ENCODE measurements at regions not wholly inside any gene's neighbourhood (a gene's known extent, or its start where the extent isn't known, plus 50 kb on each side); places are given as distances from the start of the nearest gene placed in this dataset.
"Not testable (repeated sequence)": the region's sequence is repeated elsewhere in the genome, so short reads cannot be mapped to it uniquely, and the experiment has no call there.

DNA sequence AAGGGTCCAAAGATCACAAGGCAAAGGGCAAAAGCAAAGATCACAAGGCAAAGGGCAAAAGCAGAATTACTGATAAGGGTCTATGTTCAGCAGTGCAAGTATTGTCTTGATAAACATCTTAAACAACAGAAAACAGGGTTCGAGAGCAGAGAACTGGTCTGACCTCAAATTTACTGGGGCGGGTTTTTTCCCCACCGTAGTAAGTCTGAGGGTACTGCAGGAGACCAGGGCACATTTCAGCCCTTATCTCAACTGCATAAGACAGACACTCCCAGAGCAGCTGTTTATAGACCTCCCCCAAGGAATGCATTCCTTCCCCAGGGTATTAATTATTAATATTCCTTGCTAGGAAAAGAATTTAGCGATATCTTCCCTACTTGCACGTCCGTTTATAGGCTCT lies 61.3 kb downstream of the ZNF860 start:
- not testable (repeated sequence) for DNase-seq (ENCODE audit: low spot score)

DNA sequence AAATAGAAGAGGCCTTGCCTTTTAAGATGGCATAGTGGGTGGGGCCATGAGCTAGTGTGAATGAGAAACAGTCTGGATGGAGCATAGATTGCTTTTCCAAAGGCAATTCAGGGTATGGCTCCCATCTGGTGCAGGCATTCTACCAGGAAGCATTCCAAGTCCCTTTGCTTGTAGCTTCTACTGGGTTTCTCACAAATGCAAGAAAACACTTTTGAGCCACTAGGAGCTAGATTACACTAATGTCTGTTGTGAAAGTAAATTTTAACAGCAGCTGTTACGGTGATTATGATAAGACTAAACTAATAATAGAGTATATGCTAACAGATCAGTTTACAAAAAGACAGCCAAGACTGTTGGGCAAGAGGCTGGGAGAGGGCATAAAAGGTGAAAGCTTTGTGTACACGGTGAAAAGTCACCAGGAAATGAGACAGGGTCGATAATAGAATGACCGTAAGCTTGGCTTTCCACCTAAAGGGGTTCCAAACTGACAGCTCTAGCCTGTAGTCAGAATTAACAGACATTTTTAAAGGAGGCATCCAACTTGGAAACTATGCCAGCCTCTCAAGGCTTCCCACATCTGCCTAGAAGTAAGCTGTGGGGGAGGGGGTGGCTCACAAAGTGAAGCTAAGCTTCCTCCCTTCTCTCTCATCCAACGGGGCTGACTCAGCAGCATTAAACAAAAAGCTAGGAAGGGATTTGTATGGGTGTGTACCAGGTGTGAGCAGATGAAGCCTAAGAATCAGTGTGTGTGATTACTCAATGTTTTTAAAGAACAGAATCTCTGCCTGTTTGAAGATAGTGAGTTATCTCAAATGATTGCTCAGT lies 61.1 kb upstream of the GPD1L start:
- DNase-seq (ENCODE audit: low spot score), result peak; percentile 45

GRCh38 chr3:32046102-32046501 lies 60.3 kb upstream of the GPD1L start:
- no peak for DNase-seq (ENCODE audit: low spot score)

DNA sequence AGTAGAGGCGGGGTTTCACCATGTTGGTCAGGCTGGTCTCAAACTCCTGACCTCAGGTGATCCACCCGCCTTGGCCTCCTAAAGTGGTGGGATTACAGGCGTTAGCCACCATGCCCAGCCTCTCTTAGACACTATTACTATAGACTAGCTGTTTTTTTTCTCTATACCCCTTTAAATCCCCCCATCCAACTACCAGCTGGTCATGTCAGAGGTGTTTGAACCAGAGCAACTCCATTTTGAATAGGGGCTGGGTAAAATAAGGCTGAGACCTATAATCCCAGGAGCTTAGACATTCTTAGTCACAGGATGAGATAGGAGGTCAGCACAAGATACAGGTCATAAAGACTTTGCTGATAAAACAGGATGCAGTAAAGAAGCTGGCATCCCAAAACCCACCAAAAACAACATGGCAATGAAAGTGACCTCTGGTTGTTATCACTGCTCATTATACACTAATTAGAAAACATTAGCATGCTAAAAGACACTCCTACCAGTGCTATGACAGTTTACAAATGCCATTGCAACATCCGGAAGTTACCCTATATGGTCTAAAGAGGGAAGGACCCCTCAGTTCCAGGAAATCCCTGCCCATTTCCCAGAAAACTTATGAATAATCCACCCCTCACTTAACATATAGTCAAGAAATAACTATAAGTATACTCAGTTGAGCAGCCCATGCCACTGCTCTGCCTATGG lies 57.8 kb upstream of the GPD1L start:
- no peak for DNase-seq (ENCODE audit: low spot score)

DNA sequence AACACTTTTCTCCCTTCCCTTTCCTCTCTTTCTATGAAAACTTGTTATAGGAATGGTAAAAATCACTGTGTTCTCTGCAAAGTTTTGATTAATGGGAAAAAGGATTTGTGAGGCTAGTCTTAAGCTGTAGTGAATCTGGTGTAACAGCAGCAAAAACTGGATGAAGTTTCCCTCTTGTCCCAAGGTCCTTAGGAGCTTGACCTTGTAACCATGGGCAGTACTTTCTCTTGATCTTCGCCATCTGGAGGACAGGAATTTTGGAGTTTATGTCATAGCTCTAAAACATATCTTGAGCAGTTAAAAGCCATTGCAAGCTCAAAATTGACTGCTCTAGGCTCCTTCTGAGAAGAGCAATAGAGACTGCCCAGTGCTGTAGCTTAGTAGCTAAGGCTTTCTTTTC lies 56.5 kb upstream of the GPD1L start:
- no peak for DNase-seq (ENCODE audit: low spot score)

GRCh38 chr3:32052230-32052629 lies 54.2 kb upstream of the GPD1L start:
- DNase-seq (ENCODE audit: low spot score), result not testable (repeated sequence)

DNA sequence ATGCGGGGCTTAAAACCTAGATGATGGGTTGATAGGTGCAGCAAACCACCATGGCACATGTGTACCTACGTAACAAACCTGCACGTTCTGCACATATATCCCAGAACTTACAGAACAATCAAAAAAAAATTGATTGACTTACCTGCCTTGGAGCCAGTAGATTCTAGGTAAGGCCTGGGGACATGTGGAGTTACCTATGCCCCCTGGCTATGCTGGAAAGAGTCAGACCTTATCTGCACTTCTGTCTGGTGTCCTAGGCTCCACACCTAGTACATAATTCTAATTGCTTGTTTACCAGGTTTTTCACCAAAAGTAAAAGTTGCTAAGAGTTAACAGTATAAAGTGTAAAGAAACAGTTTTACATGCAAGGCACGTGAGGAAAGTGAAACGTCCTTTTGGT lies 53.6 kb upstream of the GPD1L start:
- DNase-seq (ENCODE audit: low spot score), result not testable (repeated sequence)

DNA sequence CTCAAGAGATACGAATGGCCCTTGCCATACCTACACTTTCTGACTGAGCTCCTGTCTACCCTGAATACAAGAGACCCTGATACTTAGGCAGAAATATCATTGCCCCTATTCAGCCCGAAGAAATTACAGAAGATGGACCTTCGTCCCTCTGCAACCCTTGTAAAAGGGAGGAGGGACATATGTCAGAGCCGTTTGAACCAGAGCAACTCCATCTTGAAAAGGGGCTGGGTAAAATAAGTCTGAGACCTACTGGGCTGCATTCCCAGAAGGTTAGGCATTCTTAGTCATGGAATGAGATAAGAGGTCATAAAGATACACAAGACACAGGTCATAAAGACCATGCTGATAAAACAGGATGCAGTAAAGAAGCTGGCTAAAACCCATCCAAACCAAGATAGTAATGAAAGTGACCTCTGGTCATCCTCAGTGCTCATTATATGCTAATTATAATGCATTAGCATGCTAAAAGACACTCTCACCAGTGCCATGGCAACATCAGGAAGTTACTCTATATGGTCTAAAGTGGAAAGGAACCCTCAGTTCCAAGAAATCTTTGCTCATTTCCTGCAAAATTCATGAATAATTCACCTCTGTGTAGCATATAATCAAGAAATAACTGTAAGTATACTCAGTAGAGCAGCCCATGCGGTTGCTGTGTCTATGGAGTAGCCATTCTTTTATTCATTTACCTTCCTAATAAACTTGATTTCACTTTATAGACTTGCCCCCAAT lies 49.7 kb upstream of the GPD1L start:
- DNase-seq (ENCODE audit: low spot score), result no peak
